Skeletal muscle satellite cell (primary cell): ENCODE measurements at regions not wholly inside any gene's neighbourhood (a gene's known extent, or its start where the extent isn't known, plus 50 kb on each side); places are given as distances from the start of the nearest gene placed in this dataset.
"Not testable (repeated sequence)": the region's sequence is repeated elsewhere in the genome, so short reads cannot be mapped to it uniquely, and the experiment has no call there.

Source experiments
- H3K27me3 ChIP-seq: 2 replicates; pipeline ENCODE4 v1.7.0; 2013; ENCODE audit warnings: low read length; ENCODE audit not compliant: control insufficient read depth, insufficient read depth
- H3K36me3 ChIP-seq: 2 replicates; pipeline ENCODE4 v1.7.0; 2013; ENCODE audit warnings: mild to moderate bottlenecking, control low read depth, low read length; ENCODE audit not compliant: insufficient read depth
- H3K4me1 ChIP-seq: 2 replicates; pipeline ENCODE4 v1.7.0; 2013; ENCODE audit warnings: low read length; ENCODE audit not compliant: control insufficient read depth, insufficient read depth
- H3K4me2 ChIP-seq: 2 replicates; pipeline ENCODE4 v1.7.0; 2013; ENCODE audit warnings: mild to moderate bottlenecking, low read length
- H3K4me3 ChIP-seq: 2 replicates; pipeline ENCODE4 v1.7.0; 2013; ENCODE audit warnings: low read length
- H3K9ac ChIP-seq: 2 replicates; pipeline ENCODE4 v1.7.0; 2013; ENCODE audit warnings: mild to moderate bottlenecking, low read depth, low read length, moderate library complexity
- H3K9me3 ChIP-seq: replicated peaks from 2 replicates; pipeline ENCODE4 v1.7.0; 2013; ENCODE audit warnings: mild to moderate bottlenecking, control low read depth, low read length

DNA sequence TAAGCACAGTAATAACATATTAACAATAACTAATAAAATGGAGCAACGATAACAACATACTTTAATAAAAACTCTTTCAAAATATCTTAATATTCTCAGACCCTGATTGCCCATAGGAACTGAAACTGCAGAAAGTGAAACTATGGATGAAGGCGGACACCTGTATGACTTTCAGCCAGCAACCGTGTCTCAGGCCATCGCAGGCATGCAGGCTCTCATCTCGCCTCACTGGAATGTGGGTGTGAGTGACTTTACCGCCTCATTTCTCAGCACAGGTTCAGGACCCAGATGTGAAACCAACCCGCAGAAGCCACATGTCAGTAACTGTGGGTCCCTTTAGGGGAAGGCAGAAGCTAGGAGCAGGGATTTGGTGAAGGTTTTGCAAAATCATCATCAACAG is 539.1 kb downstream of the FAM181B start:
- Histone ChIP-seq H3K4me1 (no peaks in the 10 kb centered on the region), H3K9me3 (no peaks in the 10 kb centered on the region), H3K36me3 (no peaks in the 10 kb centered on the region), H3K4me3 (no peak overlapping the region), H3K4me2 (no peak overlapping the region), H3K9ac (no peak overlapping the region), H3K27me3 (no peaks in the 10 kb centered on the region)

DNA sequence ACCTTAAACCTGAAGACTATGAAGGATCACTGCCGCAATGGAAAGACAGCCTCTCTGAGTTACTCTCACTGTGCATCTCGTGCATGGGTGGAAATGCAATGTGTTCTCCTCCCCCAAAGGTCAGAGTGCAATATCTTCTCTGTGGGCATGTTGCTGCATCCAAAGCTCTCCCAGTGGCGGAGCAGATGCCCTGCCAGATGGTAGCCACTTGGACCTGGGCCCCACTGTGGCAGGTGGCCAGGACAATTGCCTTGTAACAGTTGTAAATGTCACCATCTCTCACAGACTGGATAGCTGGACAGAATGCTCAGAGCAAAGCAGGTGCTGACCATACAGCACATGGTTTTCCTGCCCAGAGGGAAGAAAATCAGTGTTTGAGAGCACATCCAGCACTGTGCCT is 542.0 kb downstream of the FAM181B start:
- H3K9ac ChIP-seq: no peak overlapping the region
- no peaks in the 10 kb centered on the region for H3K36me3 ChIP-seq
- no peaks in the 10 kb centered on the region for H3K9me3 ChIP-seq
- no peaks in the 10 kb centered on the region for H3K27me3 ChIP-seq
- no peaks in the 10 kb centered on the region for H3K4me1 ChIP-seq
- no peak overlapping the region for H3K4me2 ChIP-seq
- H3K4me3 ChIP-seq: no peak overlapping the region

DNA sequence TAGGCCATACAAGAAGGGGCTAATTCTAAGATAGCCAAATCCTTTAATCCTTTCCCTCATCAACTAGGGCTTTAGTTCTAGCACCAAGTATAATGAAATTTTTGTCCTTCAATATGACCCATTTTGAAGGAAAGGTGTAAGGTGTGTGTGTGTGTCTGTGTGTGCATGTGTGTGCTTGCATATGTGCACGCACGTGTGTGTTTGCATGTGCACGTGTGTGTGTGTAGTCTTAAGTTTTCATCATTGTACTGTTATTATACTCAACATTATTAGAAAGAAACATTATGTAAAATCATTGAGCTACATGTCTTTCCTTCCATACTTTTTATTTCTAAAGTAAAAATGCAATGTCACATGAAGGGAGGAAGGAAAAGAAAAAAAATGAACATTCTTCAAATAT is 547.7 kb downstream of the FAM181B start:
- Histone ChIP-seq H3K4me2 (no peak overlapping the region), H3K9me3 (no peaks in the 10 kb centered on the region), H3K9ac (no peak overlapping the region), H3K4me1 (no peaks in the 10 kb centered on the region), H3K4me3 (no peak overlapping the region), H3K36me3 (no peaks in the 10 kb centered on the region), H3K27me3 (no peaks in the 10 kb centered on the region)

DNA sequence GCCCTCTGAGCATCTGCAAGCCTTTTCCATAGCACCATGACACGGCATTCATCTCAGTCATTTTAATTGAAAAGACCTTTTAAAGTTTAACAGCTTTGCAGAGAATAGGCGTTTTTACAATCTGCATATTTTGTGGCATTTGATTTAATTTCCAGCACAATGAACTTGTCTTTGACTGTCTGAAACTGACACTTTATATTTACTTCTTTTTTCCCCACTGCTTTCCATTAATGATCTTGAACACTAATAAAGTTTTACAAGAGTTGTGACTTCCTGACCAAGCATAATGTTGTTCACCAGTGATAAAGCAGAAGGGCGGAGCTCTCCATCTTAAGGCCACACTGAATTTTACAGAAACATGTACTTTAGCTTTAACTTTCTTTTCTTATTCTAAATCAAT is 548.7 kb downstream of the FAM181B start:
- H3K4me3 ChIP-seq: no peak overlapping the region
- no peaks in the 10 kb centered on the region for H3K27me3 ChIP-seq
- H3K4me1 ChIP-seq: no peaks in the 10 kb centered on the region
- no peak overlapping the region for H3K9ac ChIP-seq
- H3K4me2 ChIP-seq: no peak overlapping the region
- no peaks in the 10 kb centered on the region for H3K9me3 ChIP-seq
- H3K36me3 ChIP-seq: no peaks in the 10 kb centered on the region

DNA sequence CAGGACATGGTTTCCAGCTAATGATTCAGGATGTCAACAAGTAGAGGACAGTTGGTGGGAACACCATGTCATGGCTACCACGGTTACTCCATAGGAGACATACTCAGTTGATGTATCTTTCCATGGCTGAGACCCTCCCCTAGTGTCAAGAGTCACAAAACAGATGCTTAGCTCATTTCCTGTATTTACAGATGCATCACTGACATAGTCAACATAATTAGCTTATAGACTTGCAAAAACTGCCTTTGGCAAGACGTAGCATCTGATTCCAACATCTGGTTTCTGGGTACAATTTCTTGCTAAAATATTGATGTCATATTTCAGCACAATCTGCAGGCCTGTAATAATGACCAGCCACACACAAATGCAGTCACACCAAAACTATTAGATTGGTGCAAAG is 550.3 kb downstream of the FAM181B start:
- H3K4me1 ChIP-seq: no peaks in the 10 kb centered on the region

DNA sequence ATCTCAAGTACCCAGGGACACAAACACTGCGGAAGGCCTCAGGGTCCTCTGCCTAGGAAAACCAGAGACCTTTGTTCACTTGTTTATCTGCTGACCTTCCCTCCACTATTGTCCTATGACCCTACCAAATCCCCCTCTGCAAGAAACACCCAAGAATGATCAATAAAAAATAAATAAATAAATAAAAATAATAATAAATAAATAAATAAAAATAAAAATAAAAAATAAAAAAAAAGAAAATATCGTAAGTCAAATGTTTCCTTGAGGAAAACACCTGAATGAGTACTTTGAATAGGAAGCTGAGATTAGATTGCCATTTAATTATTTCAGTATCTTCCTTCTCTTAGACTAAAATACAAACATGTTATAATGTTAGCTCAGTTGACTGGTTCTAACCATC is 551.0 kb downstream of the FAM181B start:
- H3K4me2 ChIP-seq, H3K4me3 ChIP-seq, H3K36me3 ChIP-seq, H3K4me1 ChIP-seq, H3K27me3 ChIP-seq, H3K9me3 ChIP-seq, H3K9ac ChIP-seq: not testable (repeated sequence)

More for the DNA sequence above, 550.3 kb downstream of the FAM181B start:
- H3K9ac ChIP-seq: no peak overlapping the region
- H3K36me3 ChIP-seq: no peaks in the 10 kb centered on the region
- H3K4me3 ChIP-seq: no peak overlapping the region
- no peaks in the 10 kb centered on the region for H3K27me3 ChIP-seq
- no peak overlapping the region for H3K4me2 ChIP-seq
- H3K9me3 ChIP-seq: no peaks in the 10 kb centered on the region

DNA sequence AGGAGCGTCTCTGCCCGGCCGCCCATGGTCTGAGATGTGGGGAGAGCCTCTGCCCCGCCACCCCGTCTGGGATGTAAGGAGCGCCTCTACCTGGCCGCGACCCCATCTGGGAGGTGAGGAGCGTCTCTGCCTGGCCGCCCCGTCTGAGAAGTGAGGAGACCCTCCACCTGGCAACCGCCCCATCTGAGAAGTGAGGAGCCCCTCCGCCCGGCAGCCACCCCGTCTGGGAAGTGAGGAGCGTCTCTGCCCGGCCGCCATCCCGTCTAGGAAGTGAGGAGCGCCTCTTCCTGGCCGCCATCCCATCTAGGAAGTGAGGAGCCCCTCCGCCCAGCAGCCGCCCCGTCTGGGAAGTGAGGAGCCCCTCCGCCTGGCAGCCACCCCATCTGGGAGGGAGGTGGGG is 551.9 kb downstream of the FAM181B start:
- not testable (repeated sequence) for H3K4me1 ChIP-seq, H3K4me3 ChIP-seq, H3K36me3 ChIP-seq, H3K9me3 ChIP-seq, H3K9ac ChIP-seq, H3K27me3 ChIP-seq, H3K4me2 ChIP-seq

DNA sequence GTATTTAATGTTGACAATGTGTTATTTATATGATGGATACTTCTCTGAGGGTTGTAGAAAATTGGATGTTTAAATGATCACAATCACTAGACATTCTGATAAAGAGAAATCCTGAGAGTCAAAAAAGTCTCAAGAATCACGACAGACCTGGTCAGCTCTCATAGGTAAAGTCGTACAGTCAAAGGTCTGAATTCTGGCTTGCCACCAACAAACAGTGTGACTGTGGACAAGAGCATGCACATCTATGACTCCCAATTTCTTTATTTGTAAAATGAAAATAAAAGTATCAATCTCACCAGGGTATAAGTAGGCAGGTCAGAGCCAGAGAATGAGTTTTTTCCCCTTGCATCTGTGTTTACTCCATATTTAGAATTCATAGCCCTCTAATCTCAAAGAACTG is 556.7 kb downstream of the FAM181B start:
- no peak overlapping the region for H3K4me2 ChIP-seq
- H3K27me3 ChIP-seq: no peaks in the 10 kb centered on the region
- H3K4me1 ChIP-seq: no peaks in the 10 kb centered on the region
- H3K9ac ChIP-seq: no peak overlapping the region
- H3K4me3 ChIP-seq: no peak overlapping the region
- H3K36me3 ChIP-seq: no peaks in the 10 kb centered on the region
- no peaks in the 10 kb centered on the region for H3K9me3 ChIP-seq

DNA sequence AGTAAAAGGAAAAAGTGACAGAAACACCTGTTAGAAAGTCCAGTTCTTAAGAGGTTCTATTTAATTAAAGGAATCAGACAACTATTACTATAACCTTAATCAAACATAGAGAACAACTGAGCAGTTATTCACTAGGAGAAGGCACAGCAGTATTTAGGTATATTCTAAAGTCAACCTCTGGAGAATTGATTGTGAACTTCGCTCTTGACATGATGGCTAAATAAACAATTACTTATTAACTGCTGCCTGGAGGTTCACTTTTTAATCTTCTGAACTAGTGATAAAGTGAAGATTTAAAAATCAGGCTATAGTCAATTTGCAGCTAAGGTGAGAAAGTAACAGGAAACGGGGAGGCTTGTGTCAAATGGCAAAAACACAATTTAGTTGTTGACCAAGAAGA is 557.3 kb downstream of the FAM181B start:
- H3K9me3 ChIP-seq: no peaks in the 10 kb centered on the region

DNA sequence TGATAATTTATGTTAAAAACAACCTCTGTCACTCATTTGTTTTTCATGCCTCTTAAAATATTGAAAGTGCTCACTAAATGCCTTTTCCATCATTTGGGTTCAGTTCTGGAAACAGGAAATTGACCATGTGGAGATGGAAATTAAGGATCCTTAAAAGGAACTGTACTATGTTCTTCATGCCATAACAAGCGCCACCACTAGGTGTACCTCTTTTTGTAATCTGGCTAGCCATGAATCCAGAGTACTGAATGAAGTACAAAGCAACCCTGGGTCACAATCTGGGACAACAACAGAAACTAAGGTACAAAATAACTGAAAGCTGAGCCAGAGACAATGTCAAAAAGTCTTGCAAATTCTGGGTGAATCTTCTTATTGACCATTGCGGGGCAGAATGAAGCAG is 559.1 kb downstream of the FAM181B start:
- H3K4me1 ChIP-seq: no peaks in the 10 kb centered on the region
- no peaks in the 10 kb centered on the region for H3K36me3 ChIP-seq
- H3K4me2 ChIP-seq: no peak overlapping the region
- no peak overlapping the region for H3K9ac ChIP-seq
- no peaks in the 10 kb centered on the region for H3K9me3 ChIP-seq
- no peaks in the 10 kb centered on the region for H3K27me3 ChIP-seq
- H3K4me3 ChIP-seq: no peak overlapping the region

More for the DNA sequence above, 557.3 kb downstream of the FAM181B start:
- H3K36me3 ChIP-seq: no peaks in the 10 kb centered on the region
- H3K4me2 ChIP-seq: no peak overlapping the region
- no peaks in the 10 kb centered on the region for H3K4me1 ChIP-seq
- no peak overlapping the region for H3K4me3 ChIP-seq
- H3K9ac ChIP-seq: no peak overlapping the region
- H3K27me3 ChIP-seq: no peaks in the 10 kb centered on the region

DNA sequence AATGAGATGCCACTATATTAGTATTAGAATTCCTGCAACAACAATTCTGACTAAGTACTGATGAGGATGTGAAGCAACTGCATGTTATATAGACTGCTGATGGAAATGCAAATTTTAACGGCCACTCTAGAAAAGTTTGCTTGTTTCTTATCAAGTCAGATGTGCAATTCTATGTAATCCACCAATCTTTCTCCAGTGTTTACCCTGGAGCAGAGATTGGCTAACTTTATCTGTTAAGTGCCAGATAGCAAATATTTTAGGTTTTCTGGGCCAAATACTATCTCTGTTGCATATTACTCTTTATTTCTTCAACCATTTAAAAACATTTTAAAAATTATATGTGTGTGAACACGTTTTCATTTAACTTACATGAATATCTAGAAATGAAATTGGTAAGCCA is 586.9 kb downstream of the FAM181B start:
- Histone ChIP-seq H3K4me3 (no peak overlapping the region), H3K9me3 (no peaks in the 10 kb centered on the region), H3K36me3 (no peaks in the 10 kb centered on the region), H3K4me2 (no peak overlapping the region), H3K9ac (no peak overlapping the region), H3K27me3 (no peaks in the 10 kb centered on the region), H3K4me1 (no peaks in the 10 kb centered on the region)

DNA sequence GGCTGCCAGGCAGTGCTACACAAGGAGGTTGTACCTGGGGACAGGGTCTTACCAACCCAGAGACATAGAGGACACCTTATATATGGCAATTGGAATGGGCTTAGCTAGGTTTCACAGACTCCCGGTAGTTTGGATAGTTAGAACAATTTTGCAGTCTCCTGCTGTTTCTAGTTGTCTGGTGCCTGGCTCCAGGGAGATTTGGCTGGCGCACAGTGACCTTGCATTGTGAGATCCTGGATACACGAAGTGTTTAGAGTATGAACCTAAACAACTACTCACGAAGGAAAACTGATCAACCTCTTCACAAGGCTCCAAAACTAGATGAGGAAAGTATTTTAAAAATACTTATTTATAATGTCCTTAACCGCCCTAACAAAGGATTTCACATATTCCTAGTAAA is 614.7 kb downstream of the FAM181B start:
- Histone ChIP-seq H3K4me1 (no peaks in the 10 kb centered on the region), H3K27me3 (no peaks in the 10 kb centered on the region), H3K9me3 (peaks cover 3% of the 10 kb centered on the region), H3K9ac (no peak overlapping the region), H3K36me3 (no peaks in the 10 kb centered on the region), H3K4me2 (no peak overlapping the region), H3K4me3 (no peak overlapping the region)

DNA sequence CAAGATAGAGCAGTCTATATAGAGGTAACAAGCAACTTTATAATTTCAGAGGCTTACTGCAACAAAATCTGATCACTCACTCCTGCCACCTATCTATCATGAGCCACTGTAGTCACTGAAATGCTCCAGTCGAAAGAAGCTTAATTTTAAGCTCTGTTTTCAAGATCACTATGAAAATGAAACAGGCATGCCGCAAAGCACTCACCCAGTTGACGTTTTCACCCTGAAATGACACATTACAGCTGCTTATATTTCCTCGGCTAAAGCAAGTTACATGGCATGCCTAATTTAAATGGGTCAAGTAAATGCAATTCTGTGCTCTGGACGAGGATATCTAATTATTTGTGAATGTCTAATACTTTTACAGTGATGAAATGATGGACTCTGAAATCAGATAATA is 616.3 kb downstream of the FAM181B start:
- no peaks in the 10 kb centered on the region for H3K4me1 ChIP-seq
- peaks cover 3% of the 10 kb centered on the region for H3K9me3 ChIP-seq
- no peak overlapping the region for H3K4me3 ChIP-seq
- H3K36me3 ChIP-seq: no peaks in the 10 kb centered on the region
- no peak overlapping the region for H3K4me2 ChIP-seq
- H3K27me3 ChIP-seq: no peaks in the 10 kb centered on the region
- no peak overlapping the region for H3K9ac ChIP-seq
